Smooth muscle cell (in vitro differentiated cells): ENCODE measurements at regions not wholly inside any gene's neighbourhood (a gene's known extent, or its start where the extent isn't known, plus 50 kb on each side); places are given as distances from the start of the nearest gene placed in this dataset.
"Not testable (repeated sequence)": the region's sequence is repeated elsewhere in the genome, so short reads cannot be mapped to it uniquely, and the experiment has no call there.

Source experiments
- DNase-seq: peaks from one replicate; lab custom pipeline; 2025; ENCODE audit not compliant: unreplicated experiment; lab: John Stamatoyannopoulos, UW
- H2AFZ ChIP-seq: fragments of 200-600 bp; sonication (generic); 2 replicates; pipeline ENCODE4 v1.6.0; 2016; ENCODE audit warnings: antibody characterized with exemption, low read depth, mild to moderate bottlenecking
- H3F3A ChIP-seq: fragments of 200-600 bp; sonication (generic); 2 replicates; pipeline ENCODE4 v1.6.0; 2017; ENCODE audit warnings: antibody characterized with exemption, low read depth
- H3K27ac ChIP-seq: fragments of 200-600 bp; sonication (generic); 2 replicates; pipeline ENCODE4 v1.5.1; 2016; ENCODE audit warnings: low read depth, mild to moderate bottlenecking
- H3K27me3 ChIP-seq: fragments of 200-600 bp; sonication (generic); 2 replicates; pipeline ENCODE4 v1.6.1; 2016; ENCODE audit warnings: low read depth, mild to moderate bottlenecking
- H3K36me3 ChIP-seq: fragments of 200-600 bp; sonication (generic); 2 replicates; pipeline ENCODE4 v1.5.1; 2016; ENCODE audit warnings: low read depth
- H3K4me1 ChIP-seq: fragments of 200-600 bp; sonication (generic); 2 replicates; pipeline ENCODE4 v1.5.1; 2016; ENCODE audit warnings: low read depth
- H3K4me2 ChIP-seq: fragments of 200-600 bp; sonication (generic); 2 replicates; pipeline ENCODE4 v1.6.0; 2016; ENCODE audit warnings: mild to moderate bottlenecking
- H3K4me3 ChIP-seq: fragments of 200-600 bp; sonication (generic); 2 replicates; pipeline ENCODE4 v1.5.1; 2016; ENCODE audit warnings: mild to moderate bottlenecking
- H3K79me2 ChIP-seq: fragments of 200-600 bp; sonication (generic); 2 replicates; pipeline ENCODE4 v1.6.0; 2016; ENCODE audit warnings: low read depth, mild to moderate bottlenecking
- H3K9ac ChIP-seq: fragments of 200-600 bp; sonication (generic); 2 replicates; pipeline ENCODE4 v1.6.0; 2016; ENCODE audit warnings: low read depth
- H3K9me3 ChIP-seq: fragments of 200-600 bp; sonication (generic); replicated peaks from 2 replicates; pipeline ENCODE4 v1.5.1; 2016; ENCODE audit warnings: low read depth
- H4K20me1 ChIP-seq: fragments of 200-600 bp; sonication (generic); 2 replicates; pipeline ENCODE4 v1.6.0; 2016; ENCODE audit warnings: low read depth
- WGBS: methylation state at CpG from one replicate; pipeline ENCODE4 v1.1.7; 2016; ENCODE audit warnings: low lambda C conversion rate; 5-methylcytosine and 5-hydroxymethylcytosine counted together
- TF ChIP-seq, protein P1 (sequence below): fragments of 200-600 bp; sonication (generic); IDR thresholded peaks from 2 replicates; pipeline ENCODE4 v1.5.1; 2017; ENCODE audit warnings: borderline replicate concordance, mild to moderate bottlenecking, antibody characterized with exemption; ENCODE audit not compliant: insufficient read depth, poor library complexity, severe bottlenecking

DNA sequence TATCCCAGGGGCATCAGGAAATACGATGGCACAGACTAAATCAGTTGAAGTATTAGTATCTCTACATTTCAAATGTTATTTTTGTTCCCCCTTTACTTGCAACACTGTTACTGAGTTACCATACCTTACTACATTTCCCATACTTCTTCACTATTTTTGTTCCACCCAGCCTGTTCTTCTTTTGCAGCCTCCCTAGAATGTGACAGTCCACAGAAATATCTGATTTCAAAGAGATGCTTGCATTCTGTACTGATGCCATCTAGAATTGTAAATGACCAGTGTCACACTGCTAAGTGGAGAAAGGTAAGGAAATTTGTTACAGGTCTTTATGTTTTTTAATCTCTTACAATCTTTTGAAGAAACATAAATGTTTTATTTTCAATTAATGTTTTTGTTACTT is 279.9 kb downstream of the CCER1 start:
- Histone ChIP-seq H3K9ac (no peak overlapping the region), H3K4me3 (no peak overlapping the region), H3F3A (no peaks in the 10 kb centered on the region), H3K27me3 (no peaks in the 10 kb centered on the region), H3K27ac (no peak overlapping the region), H2AFZ (no peak overlapping the region), H4K20me1 (no peaks in the 10 kb centered on the region), H3K4me2 (no peak overlapping the region), H3K4me1 (no peaks in the 10 kb centered on the region), H3K79me2 (no peaks in the 10 kb centered on the region), H3K36me3 (no peaks in the 10 kb centered on the region), H3K9me3 (no peaks in the 10 kb centered on the region)
- 90% methylated on average over 1 of the region's 1 CpG for WGBS
- no peak for DNase-seq
- TF ChIP-seq, protein P1, sequence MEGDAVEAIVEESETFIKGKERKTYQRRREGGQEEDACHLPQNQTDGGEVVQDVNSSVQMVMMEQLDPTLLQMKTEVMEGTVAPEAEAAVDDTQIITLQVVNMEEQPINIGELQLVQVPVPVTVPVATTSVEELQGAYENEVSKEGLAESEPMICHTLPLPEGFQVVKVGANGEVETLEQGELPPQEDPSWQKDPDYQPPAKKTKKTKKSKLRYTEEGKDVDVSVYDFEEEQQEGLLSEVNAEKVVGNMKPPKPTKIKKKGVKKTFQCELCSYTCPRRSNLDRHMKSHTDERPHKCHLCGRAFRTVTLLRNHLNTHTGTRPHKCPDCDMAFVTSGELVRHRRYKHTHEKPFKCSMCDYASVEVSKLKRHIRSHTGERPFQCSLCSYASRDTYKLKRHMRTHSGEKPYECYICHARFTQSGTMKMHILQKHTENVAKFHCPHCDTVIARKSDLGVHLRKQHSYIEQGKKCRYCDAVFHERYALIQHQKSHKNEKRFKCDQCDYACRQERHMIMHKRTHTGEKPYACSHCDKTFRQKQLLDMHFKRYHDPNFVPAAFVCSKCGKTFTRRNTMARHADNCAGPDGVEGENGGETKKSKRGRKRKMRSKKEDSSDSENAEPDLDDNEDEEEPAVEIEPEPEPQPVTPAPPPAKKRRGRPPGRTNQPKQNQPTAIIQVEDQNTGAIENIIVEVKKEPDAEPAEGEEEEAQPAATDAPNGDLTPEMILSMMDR = no peak

DNA sequence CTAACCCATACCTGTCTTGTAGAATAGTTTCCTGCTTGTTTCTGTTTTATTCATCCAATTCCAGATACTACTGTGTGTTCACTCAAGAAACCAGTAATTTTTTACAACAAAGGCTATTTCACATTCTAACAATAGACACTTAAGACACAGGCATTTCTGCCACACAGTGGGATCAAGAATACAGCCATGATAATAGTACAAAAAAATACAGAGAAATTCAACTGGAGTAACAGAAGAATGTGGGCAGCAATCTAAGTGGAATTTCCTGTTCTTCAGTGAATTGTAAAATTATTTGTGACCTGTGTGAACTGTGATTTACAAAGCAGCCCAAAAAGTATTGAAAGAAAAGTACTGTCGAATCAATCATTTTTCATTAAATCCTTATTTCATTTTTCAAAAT is 282.9 kb downstream of the CCER1 start:
- Histone ChIP-seq H3K79me2 (no peaks in the 10 kb centered on the region), H3K36me3 (no peaks in the 10 kb centered on the region), H3K4me2 (no peak overlapping the region), H3K4me3 (no peak overlapping the region), H3K27ac (no peak overlapping the region), H4K20me1 (no peaks in the 10 kb centered on the region), H3F3A (no peaks in the 10 kb centered on the region), H3K9ac (no peak overlapping the region), H3K27me3 (no peaks in the 10 kb centered on the region), H3K4me1 (no peaks in the 10 kb centered on the region), H3K9me3 (no peaks in the 10 kb centered on the region), H2AFZ (no peak overlapping the region)
- TF ChIP-seq, protein P1 = no peak
- DNase-seq = no peak
- 96% methylated on average over 1 of the region's 1 CpG for WGBS

DNA sequence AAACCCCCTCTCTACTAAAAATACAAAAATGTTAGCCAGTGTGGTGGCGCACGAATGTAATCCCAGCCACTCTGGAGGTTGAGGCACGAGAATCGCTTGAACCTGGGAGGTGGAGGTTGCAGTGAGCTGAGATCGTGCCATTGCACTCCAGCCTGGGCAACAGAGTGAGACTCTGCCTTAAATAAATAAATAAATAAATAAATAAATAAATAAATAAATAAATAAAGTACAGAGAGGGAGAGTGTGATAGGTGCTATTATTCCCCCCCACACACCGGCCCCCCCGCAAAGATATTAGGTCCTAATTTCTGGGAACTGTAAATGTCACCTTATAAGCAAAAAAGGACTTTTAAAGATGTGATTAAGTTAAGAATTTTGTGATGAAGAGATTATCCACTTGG is 291.0 kb downstream of the CCER1 start:
- H3F3A ChIP-seq, H3K27me3 ChIP-seq, DNase-seq, H4K20me1 ChIP-seq, H3K4me2 ChIP-seq, H2AFZ ChIP-seq, H3K4me1 ChIP-seq, H3K9me3 ChIP-seq, H3K36me3 ChIP-seq, H3K4me3 ChIP-seq, H3K27ac ChIP-seq, H3K79me2 ChIP-seq, H3K9ac ChIP-seq: not testable (repeated sequence)
- WGBS = 94% methylated on average over 7 of the region's 7 CpGs

DNA sequence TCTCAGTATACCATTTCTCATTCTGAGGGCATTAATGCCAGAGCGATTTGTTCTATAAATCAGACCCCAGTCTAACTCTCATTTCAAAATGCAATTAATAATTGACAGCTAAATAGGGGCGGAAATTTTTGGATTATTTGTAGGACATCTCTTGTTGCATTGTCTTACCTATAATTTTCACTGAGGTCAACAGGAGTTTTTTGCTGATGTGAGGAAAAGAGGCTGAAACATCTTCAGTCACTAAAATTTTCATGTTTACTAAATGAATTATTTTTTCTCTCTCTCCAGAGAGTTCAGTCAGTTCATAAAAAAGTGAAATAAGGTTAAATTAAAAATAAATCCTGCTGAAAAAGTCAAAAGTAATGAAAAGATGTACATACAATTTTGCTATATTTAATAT is 295.9 kb downstream of the CCER1 start:
- Histone ChIP-seq H3K27me3 (no peaks in the 10 kb centered on the region), H3K4me3 (no peak overlapping the region), H3K36me3 (no peaks in the 10 kb centered on the region), H3K4me2 (no peak overlapping the region), H3F3A (no peaks in the 10 kb centered on the region), H3K9me3 (no peaks in the 10 kb centered on the region), H4K20me1 (no peaks in the 10 kb centered on the region), H2AFZ (no peak overlapping the region), H3K79me2 (no peaks in the 10 kb centered on the region), H3K4me1 (no peaks in the 10 kb centered on the region), H3K27ac (no peak overlapping the region), H3K9ac (no peak overlapping the region)
- DNase-seq = no peak
- 92% methylated on average over 2 of the region's 2 CpGs for WGBS
- TF ChIP-seq, protein P1 = no peak
